ENCODE measurements at regions not wholly inside any gene's neighbourhood (a gene's known extent, or its start where the extent isn't known, plus 50 kb on each side); places are given as distances from the start of the nearest gene placed in this dataset.

DNA sequence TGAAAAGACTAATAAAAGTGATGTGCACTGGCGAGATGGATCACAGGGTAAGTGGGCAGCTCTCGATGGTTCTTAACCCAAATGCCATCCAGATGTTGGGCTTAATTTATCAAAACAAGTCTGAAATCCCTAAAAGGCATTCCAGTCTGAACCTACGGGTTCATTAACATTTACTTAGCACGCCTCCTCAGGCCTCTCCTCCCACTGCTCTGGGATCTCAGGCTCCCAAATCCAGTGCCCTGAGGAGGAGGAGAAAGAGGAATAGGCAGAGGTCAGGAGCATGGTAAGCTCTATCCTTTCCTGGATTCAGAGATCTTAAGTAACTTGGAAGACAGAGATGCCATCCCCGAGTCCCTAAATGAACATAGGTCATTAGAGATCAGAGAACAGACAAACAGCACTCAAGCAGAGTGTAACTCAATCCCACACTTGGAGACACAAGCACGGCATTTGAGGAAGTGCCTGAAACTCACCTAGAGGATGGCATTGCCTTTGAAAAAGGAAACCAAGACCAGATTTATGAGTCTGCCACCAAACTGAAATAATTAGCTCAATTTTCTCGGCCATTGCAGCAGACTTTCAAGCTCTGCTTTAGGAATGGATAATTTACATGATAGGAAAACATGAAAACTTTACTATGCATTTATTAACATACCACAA lies 140.9 kb downstream of the CXCL12 start:
- DNase-seq (ENCODE audit: low read depth) = no peak

DNA sequence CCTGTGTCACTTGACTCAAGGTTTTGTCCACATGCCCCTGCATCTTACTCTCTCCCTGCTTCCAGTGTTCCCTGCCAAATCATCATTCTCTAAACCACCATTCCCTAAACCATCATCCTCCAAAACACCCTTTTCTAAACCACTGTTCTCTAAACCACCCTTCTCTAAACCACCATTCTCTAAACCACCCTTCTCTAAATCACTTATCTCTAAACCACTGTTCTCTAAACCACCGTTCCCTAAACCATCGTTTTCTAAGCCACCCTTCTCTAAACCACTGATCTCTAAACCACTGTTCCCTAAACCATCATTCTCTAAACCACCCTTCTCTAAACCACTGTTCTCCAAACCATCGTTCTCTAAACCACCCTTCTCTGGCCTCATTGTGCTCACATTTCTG lies 142.1 kb downstream of the CXCL12 start:
- no peak for DNase-seq (ENCODE audit: low read depth)

DNA sequence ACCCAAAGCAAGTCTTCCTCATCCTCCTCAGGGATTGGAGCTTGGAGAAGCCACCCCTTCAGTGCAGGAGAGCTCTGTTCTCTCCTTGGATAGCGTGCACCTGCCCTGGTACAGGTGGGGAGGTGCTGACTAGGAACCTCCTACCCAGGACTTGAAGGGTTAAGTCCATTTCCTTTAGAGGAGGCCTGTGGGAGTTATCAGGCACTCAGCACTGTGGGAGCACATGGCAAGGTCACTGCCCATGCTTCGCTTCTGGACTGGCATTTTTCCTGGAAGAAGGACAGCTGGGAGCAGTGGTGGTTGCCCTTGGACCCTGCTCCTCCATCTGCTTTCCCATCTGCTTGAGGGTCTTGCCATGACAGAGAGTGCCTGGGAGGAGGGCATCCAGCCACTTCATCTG lies 142.8 kb downstream of the CXCL12 start:
- DNase-seq (ENCODE audit: low read depth) = no peak

DNA sequence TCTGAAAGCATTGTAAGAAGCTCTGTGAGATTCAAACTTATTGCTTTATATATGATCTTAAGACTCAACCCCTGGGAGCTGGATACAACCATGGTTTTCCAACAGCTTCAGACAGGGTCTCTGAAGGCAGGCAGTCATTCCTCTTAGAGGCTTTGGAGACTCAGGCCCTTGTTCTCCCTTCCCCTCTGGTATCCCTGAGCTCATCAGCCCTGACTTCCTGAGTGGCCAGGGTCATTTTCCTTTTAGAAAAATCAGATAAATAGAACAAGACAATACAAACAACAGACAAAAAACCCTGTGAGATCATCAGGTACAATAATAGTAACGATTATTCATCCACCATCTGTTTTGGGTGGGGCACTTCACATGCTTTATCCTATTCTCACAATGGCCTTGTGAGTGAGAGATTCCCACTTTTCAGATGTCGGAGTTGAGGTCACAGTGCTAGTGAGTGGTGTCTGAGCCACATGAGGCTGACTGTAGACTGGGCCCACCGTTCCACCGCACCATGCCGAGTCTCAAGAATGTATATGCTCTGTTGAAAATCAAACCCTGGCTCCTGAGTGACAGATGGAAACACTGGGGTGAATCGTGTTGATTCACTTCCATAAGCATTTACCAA lies 144.2 kb downstream of the CXCL12 start:
- no peak for DNase-seq (ENCODE audit: low read depth)

DNA sequence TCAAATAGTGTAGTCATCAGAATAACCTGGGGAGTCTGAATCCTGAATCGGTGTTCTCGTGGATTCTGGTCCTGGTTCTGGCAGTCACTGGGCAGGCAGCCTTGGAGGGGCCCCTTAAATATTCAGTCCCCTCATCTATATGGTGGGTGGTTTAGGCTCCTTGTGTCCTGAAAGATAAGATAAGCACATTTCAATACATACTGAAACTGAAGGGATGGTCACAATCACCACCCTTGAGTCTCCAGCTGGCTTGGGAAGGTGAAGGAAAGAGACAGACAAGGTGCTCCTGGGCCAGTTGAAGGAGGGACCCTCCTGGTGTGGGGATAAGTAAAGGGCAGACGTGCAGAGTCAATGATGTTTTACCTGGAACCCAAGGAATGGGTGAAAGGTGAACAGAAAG lies 146.7 kb downstream of the CXCL12 start:
- no peak for DNase-seq (ENCODE audit: low read depth)

DNA sequence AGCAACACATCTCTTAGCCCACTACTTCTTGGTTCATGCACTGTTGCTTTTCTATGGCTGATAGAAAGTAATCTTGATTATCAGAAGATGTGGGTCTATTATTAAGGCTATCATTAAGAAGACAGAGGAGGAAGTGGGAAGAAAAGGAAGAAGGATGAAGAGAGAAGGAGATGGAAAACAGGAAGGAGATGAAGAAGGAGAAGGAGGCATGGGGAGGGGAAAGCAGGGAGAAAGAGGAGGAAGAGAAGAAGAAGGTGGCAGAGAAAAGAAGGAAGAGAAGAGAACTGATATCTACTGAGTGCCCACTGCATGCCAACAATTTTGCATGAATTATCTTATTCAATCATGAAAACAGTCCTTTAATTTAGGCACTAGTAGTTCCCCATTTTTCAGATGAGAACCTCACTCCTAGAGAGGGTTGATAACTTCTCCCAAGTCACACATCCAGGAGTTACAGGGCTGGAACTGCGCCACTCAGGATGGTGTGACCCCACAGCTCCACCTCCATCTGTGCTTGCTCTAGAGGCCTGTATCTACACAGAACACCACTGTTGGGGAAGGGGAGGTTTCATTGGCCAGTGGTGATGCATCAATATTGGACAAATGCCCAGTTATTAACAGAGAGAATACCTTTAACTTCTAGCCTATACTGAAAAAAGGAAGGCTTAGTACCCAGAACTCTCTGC lies 147.4 kb downstream of the CXCL12 start:
- no peak for DNase-seq (ENCODE audit: low read depth)

DNA sequence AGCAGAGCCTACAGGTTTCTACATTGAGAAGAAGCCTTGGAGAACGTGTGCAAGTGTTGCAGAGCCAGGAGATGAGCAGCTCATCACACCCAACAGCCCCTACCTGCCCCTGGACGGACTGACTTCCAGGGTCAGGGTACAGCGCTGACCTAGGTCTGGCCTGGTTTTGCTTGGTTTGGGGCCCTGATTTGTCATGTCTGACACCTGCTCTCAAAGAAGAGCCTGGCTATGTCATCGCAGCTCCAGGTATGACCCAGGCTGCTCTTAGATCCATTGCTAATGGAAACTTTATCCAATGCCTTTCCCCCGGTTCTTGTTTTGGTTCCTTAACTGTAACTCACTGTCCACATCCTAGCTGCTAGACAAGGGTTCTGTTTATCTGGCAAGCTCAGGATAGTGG lies 149.5 kb downstream of the CXCL12 start:
- no peak for DNase-seq (ENCODE audit: low read depth)

DNA sequence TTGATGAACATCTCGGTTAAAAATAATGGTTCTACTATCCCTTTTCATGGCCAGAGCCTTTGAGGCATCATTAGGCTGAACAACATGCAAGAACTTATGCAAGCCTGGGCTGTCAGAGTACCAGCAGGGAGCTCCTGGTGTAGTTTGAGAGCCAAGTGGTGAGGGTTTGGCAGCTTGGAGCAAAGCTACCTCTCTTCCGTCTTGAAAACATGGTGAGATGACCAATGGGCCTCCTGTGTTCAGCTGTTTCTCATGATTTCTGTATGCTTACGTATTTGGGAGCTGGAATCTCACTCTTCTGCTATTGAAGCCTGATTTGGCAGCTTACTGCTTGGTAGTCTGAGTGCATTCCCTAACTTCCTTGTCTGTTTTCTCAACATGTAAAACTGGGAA lies 150.4 kb downstream of the CXCL12 start:
- DNase-seq (ENCODE audit: low read depth) = no peak

DNA sequence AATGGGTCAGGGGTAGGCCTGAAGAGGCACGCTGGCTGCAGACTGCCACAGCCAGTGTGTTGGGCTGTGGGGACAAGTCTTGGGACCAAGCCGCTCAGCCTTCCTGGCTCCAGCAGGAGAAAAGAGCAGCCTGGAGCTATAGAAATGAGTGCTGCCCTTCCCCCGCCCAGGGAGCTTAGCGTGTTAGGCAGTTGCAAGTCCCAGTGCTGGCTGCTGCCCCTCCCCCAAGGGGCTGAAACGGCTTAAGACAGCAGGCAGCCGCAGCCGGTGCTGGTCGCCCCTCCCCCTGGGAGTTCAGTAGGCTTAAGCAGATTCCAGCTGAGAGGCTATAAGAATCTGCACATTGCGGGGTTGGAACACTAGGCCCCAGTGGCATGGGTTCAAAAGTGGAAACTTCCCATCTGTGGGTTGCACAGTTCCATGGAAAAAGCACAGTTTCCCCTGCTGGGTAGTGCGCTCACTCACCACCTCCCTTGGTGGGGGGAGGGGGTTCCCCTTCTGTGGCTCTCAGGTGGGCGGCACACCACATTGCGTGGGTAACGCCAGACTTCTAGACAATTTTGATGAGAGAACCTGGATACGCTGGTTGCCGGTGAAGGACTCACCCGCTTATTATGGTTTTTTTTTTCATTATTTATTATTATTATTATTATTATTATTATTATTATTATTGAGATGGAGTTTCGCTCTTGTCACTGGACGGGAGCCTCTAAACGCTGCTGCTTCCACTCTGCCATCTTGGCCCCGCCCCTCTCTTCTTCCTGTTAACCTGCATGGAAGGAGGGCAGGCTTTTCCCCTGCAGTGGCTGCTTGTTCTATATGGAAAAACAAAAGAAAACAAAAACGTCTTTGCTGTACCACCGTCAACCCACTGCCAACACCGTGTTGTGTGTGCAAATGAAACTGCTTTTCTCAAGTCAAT lies 151.1 kb downstream of the CXCL12 start:
- DNase-seq (ENCODE audit: low read depth) = no peak

DNA sequence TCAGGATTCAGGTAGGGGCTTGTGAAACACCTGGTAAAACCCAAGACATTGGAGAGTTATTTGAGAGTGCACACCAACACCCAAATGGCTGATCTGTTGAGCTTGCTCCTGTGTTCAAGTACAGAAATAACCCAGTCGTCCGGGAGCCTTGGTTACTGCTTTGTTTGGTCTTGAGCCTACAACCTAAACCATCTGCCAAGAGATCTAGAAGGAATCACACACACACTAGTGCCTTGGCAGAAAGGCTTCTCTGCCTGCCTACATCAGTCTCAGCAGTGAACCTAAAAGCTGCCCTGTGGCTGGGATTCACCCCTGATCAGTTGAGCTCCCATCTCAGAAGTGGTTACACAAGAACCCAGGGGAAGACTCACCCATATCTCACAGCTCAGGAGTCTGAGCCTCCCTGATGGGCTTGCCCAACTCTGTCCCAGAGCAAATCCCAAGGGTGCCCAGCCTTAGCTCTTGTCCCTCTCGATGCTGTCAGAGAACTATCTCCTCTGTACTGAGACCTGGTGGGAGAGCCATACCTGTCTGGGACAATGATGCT lies 167.6 kb downstream of the CXCL12 start:
- DNase-seq (ENCODE audit: low read depth) = no peak

DNA sequence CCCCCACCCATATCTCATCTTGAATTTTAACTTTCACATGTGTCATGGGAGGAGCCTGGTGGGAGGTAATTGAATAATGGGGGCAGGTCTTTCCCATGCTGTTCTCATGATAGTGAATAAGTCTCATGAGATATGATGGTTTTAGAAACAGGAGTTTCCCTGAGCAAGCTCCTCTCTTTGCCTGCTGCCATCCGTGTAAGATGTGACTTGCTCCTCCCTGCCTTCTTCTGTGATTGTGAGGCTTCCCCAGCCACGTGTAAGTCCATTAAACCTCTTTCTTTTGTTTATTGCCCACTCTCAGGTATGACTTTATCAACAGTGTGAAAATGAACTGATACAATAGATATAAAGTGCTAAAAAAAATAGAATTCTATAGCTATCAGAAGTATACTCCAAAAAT lies 168.8 kb downstream of the CXCL12 start:
- no peak for DNase-seq (ENCODE audit: low read depth)

DNA sequence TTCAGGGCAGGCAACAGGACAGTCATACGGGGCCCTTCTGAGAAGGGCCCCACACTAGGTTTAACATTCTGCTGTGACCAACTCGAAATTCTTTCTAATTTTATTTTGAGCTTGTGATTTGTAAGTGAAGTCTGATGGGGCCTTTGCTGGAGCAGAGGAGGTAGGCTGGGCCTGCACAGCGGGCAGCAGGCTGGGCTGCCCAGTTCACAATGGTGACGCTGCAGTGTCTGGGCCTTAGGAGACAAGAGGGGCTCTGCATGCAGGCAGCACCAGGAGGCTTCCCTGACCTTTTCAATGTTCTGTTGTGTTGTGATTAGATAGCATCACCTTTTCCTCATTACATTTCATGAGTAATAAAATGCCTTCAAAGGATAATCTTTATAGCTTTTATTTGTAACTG lies 175.1 kb downstream of the CXCL12 start:
- DNase-seq (ENCODE audit: low read depth) = no peak

DNA sequence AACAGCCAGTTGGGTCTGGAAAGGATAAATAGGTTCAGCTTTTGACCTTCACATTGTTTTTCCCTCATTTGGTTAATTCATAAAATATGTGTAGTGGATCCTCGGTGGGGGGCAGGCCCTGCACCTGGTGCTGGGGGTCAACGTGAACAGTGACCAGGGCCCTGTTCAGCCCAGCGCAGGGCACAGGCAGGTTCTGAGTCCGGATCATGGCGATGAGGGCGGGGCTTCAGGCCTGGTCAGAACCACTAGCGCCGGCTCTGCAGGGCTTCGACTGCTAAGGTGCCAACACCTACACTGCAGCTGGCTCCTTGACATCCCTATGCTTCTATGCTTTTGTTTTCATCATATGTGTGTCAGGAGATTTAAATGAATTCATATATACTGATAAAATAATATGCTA lies 177.7 kb downstream of the CXCL12 start:
- no peak for DNase-seq (ENCODE audit: low read depth)

DNA sequence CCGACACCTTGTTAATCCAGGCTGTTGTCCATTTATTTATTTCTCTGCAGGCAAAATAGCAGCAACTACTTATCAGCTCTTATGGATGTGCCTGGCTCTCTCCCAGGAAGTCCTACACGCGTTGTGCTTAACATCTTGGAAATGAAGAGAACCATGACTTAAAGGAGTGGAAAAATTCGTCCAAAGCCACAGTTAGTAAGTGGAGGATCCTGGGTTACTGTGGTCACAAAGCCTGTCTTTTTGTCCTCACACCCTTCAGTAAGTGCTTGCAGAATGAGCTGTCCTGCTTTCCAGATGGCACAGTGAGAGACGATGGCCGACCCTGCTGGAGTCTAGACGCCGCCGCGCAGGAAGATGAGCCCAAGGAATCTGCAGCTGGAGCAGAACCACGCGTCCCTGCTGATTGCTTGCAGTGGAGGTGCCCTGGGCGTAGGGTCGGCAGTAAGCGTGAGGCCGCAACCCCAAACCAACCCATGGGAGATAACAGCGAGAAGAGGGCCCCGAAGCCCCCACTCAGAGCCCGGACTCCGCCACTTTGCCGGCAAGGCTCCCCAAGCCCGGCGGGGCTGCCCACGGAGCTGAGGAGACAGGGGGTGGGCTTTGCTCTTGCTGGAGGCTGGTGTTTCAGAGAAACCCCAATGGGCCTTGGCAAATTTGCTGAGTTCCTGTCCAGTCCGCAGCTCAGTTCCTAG lies 178.6 kb downstream of the CXCL12 start:
- no peak for DNase-seq (ENCODE audit: low read depth)

DNA sequence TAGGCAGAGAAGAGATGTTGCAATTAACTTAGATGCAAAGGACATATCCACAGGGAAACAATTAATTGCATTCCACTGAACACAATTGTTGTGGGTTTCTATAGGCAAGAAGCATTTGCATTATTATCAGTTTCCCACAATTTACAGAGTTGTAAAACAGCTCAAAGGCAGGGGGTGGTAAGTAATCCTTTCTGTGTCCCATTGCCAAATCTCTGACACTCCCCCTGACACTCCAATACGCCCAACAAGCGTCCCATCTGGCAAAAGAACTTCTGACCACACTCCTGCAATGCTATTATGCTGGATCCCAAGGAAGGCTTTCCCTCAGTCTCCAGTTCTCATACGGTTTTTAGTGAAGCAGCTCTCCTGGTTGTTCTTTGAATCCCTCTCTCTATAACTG lies 179.8 kb downstream of the CXCL12 start:
- no peak for DNase-seq (ENCODE audit: low read depth)

DNA sequence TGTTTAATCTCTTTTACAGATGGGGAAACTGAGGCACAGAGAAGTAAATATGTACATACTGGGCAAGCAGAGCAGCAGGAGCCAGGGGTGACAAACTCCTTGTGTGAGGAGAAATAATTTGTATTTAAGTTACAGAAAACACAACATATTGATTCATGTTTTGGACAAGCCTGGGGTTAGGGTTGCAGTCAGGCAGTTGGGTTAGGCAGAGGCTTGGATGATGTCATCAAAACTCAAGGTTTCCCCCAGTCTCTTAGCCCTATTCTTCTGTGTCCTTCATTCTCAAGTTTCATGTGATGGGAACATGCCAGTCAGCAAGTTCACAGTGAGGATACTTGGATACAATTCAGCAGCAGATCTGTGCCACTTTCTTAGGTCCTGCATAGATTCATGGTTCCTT lies 181.4 kb downstream of the CXCL12 start:
- DNase-seq (ENCODE audit: low read depth) = no peak

DNA sequence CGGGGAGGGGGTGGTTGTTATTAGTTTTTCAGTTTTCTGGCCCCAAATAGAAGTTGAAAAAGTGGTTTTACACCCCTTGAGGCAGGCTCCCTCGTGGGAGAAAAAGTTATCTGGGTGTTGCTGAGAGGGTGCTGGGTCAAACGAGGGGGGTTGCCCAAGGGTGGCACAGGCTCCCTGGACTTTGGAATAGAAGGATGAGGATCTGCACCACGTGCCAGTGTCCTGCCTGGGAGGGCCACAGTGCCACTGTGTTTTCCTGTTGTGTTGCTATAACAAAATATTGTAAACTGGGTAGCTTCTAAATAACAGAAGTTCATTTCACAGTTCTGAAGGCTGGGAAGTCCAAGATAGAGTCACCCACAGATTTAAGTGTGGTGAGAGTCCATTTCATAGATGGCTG lies 181.9 kb downstream of the CXCL12 start:
- no peak for DNase-seq (ENCODE audit: low read depth)

DNA sequence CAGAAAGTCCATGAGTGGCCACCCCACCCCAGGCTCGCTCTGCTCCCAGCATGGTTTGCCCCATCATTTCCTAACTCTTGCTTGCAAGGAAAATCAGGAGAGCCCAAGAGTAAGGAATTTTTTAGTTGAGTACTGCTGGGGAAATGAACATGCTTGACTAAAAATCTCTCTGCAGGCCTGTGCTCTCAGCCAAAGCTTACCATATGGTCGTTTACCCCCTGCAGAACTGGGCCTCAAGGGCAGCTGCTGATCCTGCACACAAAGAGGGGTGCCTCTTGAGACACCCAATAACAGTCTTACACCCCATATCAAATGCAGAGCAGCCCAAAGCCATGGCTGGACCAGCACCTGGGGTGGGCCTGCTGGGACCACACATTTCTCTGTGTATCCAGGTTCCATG lies 183.2 kb downstream of the CXCL12 start:
- DNase-seq (ENCODE audit: low read depth) = no peak

DNA sequence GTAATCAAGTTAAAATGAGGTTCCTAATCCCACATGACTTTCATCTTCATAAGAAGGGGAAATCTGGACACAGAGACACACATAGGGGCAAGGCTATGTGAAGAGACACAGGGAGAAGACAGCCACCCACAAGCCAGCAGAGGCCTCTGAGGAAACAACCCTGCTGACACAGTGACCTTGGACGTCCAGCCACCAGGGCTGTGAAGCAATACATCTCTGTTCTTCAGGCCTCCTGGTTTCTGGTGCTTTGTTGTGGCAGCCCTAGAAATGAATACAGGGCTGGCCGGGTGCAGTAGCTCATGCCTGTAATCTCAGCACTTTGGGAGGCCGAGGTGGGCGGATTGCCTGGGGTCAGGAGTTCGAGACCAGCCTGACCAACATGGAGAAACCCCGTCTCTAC lies 183.9 kb downstream of the CXCL12 start:
- DNase-seq (ENCODE audit: low read depth) = no peak

DNA sequence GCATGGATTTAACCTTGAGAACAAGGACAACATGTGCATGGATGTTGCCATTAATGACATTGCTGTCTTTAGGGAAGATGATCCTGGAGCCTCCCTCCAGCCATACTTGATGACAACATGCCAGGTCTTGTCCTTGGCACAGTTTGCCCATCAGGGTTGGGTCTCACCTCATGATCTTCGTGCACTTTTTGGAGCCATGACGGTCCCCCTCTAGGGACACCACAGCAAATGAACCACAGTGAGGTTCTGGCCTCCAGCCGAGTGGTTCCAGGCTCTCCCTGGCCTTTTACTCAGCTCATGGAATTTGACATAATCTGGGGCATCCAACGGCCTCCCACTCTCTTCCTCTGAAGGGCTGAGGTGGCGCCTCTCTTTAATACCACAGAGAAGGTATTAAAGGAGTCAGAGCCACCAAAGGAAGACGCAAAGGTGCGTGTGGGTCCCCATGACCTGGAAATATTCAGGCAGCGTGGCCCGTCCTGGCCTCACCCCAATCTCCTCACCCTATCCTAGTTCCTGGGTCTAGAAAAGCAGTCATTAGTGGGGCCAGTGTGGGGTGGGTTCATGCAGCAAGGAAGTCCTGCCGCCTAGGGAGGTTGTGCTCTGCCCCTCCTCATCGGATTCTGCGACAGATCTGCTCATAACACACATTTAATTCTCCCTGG lies 184.8 kb downstream of the CXCL12 start:
- DNase-seq (ENCODE audit: low read depth) = no peak

DNA sequence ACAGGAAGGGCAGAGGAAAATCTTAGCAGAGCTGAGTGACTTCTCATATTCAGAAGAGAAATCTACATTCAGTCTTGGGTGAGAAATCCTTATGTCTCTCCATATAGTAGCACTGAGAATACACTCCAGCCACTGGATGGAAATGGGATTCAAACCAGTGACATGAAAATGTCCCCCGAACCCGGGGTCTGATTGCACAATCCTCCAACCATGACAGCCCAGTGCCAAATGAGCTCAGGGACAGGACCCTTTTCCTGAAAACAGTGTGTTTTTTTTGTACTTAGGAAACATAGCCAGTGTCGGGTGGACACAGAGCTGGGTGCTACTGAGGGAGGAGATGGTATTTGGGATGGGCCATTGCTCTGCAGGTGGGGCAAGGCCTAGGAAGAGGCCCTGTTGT lies 185.6 kb downstream of the CXCL12 start:
- DNase-seq (ENCODE audit: low read depth) = no peak
